ENCODE measurements at regions not wholly inside any gene's neighbourhood (a gene's known extent, or its start where the extent isn't known, plus 50 kb on each side); places are given as distances from the start of the nearest gene placed in this dataset.

GRCh38 chr2:22600156-22600555 is 784.8 kb upstream of the KLHL29 start:
- DNase-seq (ENCODE audit: low spot score): no peak

- no peak for DNase-seq (ENCODE audit: low spot score)
Observed at GRCh38 chr2:22600999-22601398, 784.0 kb upstream of the KLHL29 start.

- no peak for DNase-seq (ENCODE audit: low spot score)
Observed at GRCh38 chr2:22604136-22604535, 780.8 kb upstream of the KLHL29 start.

- no peak for DNase-seq (ENCODE audit: low spot score)
Observed at GRCh38 chr2:22616031-22616430, 768.9 kb upstream of the KLHL29 start.

GRCh38 chr2:22623620-22624019 is 761.4 kb upstream of the KLHL29 start:
- DNase-seq (ENCODE audit: low spot score): no peak

GRCh38 chr2:22626621-22627020 is 758.4 kb upstream of the KLHL29 start:
- DNase-seq (ENCODE audit: low spot score): no peak

- no peak for DNase-seq (ENCODE audit: low spot score)
Observed at GRCh38 chr2:22628221-22628620, 756.8 kb upstream of the KLHL29 start.

- no peak for DNase-seq (ENCODE audit: low spot score)
Observed at GRCh38 chr2:22628906-22629305, 756.1 kb upstream of the KLHL29 start.

- DNase-seq (ENCODE audit: low spot score): no peak
Observed at GRCh38 chr2:22634167-22634566, 750.8 kb upstream of the KLHL29 start.

GRCh38 chr2:22656426-22656825 is 728.6 kb upstream of the KLHL29 start:
- no peak for DNase-seq (ENCODE audit: low spot score)

- DNase-seq (ENCODE audit: low spot score): no peak
Observed at GRCh38 chr2:22673529-22673928, 711.5 kb upstream of the KLHL29 start.

GRCh38 chr2:22683914-22684313 is 701.1 kb upstream of the KLHL29 start:
- no peak for DNase-seq (ENCODE audit: low spot score)

- DNase-seq (ENCODE audit: low spot score): no peak
Observed at GRCh38 chr2:22690096-22690495, 694.9 kb upstream of the KLHL29 start.

- DNase-seq (ENCODE audit: low spot score): no peak
Observed at GRCh38 chr2:22691666-22692065, 693.3 kb upstream of the KLHL29 start.

- DNase-seq (ENCODE audit: low spot score): no peak
Observed at GRCh38 chr2:22692746-22693145, 692.2 kb upstream of the KLHL29 start.

GRCh38 chr2:22694300-22694699 is 690.7 kb upstream of the KLHL29 start:
- DNase-seq (ENCODE audit: low spot score): no peak

- no peak for DNase-seq (ENCODE audit: low spot score)
Observed at GRCh38 chr2:22694856-22695255, 690.1 kb upstream of the KLHL29 start.

GRCh38 chr2:22697054-22697788 is 687.8 kb upstream of the KLHL29 start:
- DNase-seq (ENCODE audit: low spot score): no peak

GRCh38 chr2:22701561-22702160 is 683.3 kb upstream of the KLHL29 start:
- no peak for DNase-seq (ENCODE audit: low spot score)

- DNase-seq (ENCODE audit: low spot score): no peak
Observed at GRCh38 chr2:22703286-22703920, 681.6 kb upstream of the KLHL29 start.

GRCh38 chr2:22719396-22719795 is 665.6 kb upstream of the KLHL29 start:
- no peak for DNase-seq (ENCODE audit: low spot score)

GRCh38 chr2:22729466-22729865 is 655.5 kb upstream of the KLHL29 start:
- DNase-seq (ENCODE audit: low spot score): no peak

- DNase-seq (ENCODE audit: low spot score): no peak
Observed at GRCh38 chr2:22734373-22735045, 650.5 kb upstream of the KLHL29 start.

All from germinal center (tissue), 1 donor.